SJSA1 (cell line): ENCODE measurements at regions not wholly inside any gene's neighbourhood (a gene's known extent, or its start where the extent isn't known, plus 50 kb on each side); places are given as distances from the start of the nearest gene placed in this dataset.
"Not testable (repeated sequence)": the region's sequence is repeated elsewhere in the genome, so short reads cannot be mapped to it uniquely, and the experiment has no call there.

Experiments used
- DNase-seq, 2 experiments: peaks; one replicate each; pipeline ENCODE4 v3.0.0-alpha.2; 2015 to 2020; ENCODE audit warnings: low spot score in 2 of 2, low read depth in 1 of 2
- H3K27ac ChIP-seq: fragments of 250-450 bp; sonication (Bioruptor Pico); 2 replicates; pipeline ENCODE4 v1.5.1; 2020; ENCODE audit warnings: mild to moderate bottlenecking, moderate library complexity
- H3K27me3 ChIP-seq: fragments of 250-450 bp; sonication (Bioruptor Pico); replicated peaks from 2 replicates; pipeline ENCODE4 v1.5.1; 2020; ENCODE audit warnings: mild to moderate bottlenecking, moderate library complexity
- H3K36me3 ChIP-seq: fragments of 250-450 bp; sonication (Bioruptor Pico); 2 replicates; pipeline ENCODE4 v1.5.1; 2020; ENCODE audit warnings: mild to moderate bottlenecking
- H3K4me1 ChIP-seq: fragments of 250-450 bp; sonication (Bioruptor Pico); replicated peaks from 2 replicates; pipeline ENCODE4 v1.6.1; 2021; ENCODE audit warnings: mild to moderate bottlenecking
- H3K4me3 ChIP-seq: fragments of 250-450 bp; sonication (Bioruptor Pico); 2 replicates; pipeline ENCODE4 v1.5.1; 2020; ENCODE audit warnings: mild to moderate bottlenecking
- H3K9me3 ChIP-seq: fragments of 250-450 bp; sonication (Bioruptor Pico); replicated peaks from 2 replicates; pipeline ENCODE4 v1.5.1; 2020; ENCODE audit warnings: mild to moderate bottlenecking

- not testable (repeated sequence) for H3K9me3 ChIP-seq, H3K36me3 ChIP-seq, DNase-seq, H3K27me3 ChIP-seq, H3K4me3 ChIP-seq, H3K27ac ChIP-seq, H3K4me1 ChIP-seq
Observed at GRCh38 chr18:14392604-14393003, 150.8 kb downstream of the POTEC start.

GRCh38 chr18:14384961-14385360 is 158.4 kb downstream of the POTEC start:
- not testable (repeated sequence) for H3K4me3 ChIP-seq, DNase-seq, H3K4me1 ChIP-seq, H3K27me3 ChIP-seq, H3K27ac ChIP-seq, H3K36me3 ChIP-seq, H3K9me3 ChIP-seq

- H3K4me1 ChIP-seq, H3K27ac ChIP-seq, DNase-seq, H3K9me3 ChIP-seq, H3K27me3 ChIP-seq, H3K36me3 ChIP-seq, H3K4me3 ChIP-seq: not testable (repeated sequence)
Observed at GRCh38 chr18:14382666-14383065, 160.7 kb downstream of the POTEC start.

- not testable (repeated sequence) for H3K27me3 ChIP-seq, H3K4me3 ChIP-seq, DNase-seq
Observed at GRCh38 chr18:14379489-14379888, 163.9 kb downstream of the POTEC start.

GRCh38 chr18:14378376-14378775 is 165.0 kb downstream of the POTEC start:
- not testable (repeated sequence) for H3K36me3 ChIP-seq, H3K27me3 ChIP-seq, DNase-seq, H3K27ac ChIP-seq, H3K4me1 ChIP-seq, H3K9me3 ChIP-seq, H3K4me3 ChIP-seq

More at GRCh38 chr18:14379489-14379888, 163.9 kb downstream of the POTEC start:
- H3K9me3 ChIP-seq, H3K36me3 ChIP-seq, H3K27ac ChIP-seq, H3K4me1 ChIP-seq: not testable (repeated sequence)

- not testable (repeated sequence) for H3K27ac ChIP-seq, H3K36me3 ChIP-seq, H3K9me3 ChIP-seq, DNase-seq, H3K4me1 ChIP-seq, H3K4me3 ChIP-seq, H3K27me3 ChIP-seq
Observed at GRCh38 chr18:14361346-14361745, 182.1 kb downstream of the POTEC start.

GRCh38 chr18:14357553-14358297 is 185.7 kb downstream of the POTEC start:
- H3K4me3 ChIP-seq, H3K9me3 ChIP-seq, DNase-seq, H3K27ac ChIP-seq, H3K27me3 ChIP-seq, H3K4me1 ChIP-seq, H3K36me3 ChIP-seq: not testable (repeated sequence)

- not testable (repeated sequence) for H3K4me3 ChIP-seq, H3K4me1 ChIP-seq, H3K27ac ChIP-seq, H3K9me3 ChIP-seq, H3K36me3 ChIP-seq, DNase-seq, H3K27me3 ChIP-seq
Observed at GRCh38 chr18:14342170-14342569, 201.2 kb downstream of the POTEC start.

- H3K27ac ChIP-seq, H3K4me3 ChIP-seq, H3K27me3 ChIP-seq, H3K9me3 ChIP-seq, H3K4me1 ChIP-seq, H3K36me3 ChIP-seq, DNase-seq: not testable (repeated sequence)
Observed at GRCh38 chr18:14336017-14336416, 203.8 kb upstream of the ZNF519 start.

GRCh38 chr18:14321217-14321616 is 189.0 kb upstream of the ZNF519 start:
- DNase-seq, H3K36me3 ChIP-seq, H3K9me3 ChIP-seq, H3K4me1 ChIP-seq, H3K27ac ChIP-seq, H3K27me3 ChIP-seq, H3K4me3 ChIP-seq: not testable (repeated sequence)

- not testable (repeated sequence) for H3K9me3 ChIP-seq, H3K27ac ChIP-seq, H3K4me1 ChIP-seq, H3K36me3 ChIP-seq, H3K4me3 ChIP-seq, H3K27me3 ChIP-seq, DNase-seq
Observed at GRCh38 chr18:14301255-14301654, 169.0 kb upstream of the ZNF519 start.

- not testable (repeated sequence) for H3K27ac ChIP-seq, DNase-seq, H3K9me3 ChIP-seq, H3K4me3 ChIP-seq, H3K4me1 ChIP-seq, H3K36me3 ChIP-seq, H3K27me3 ChIP-seq
Observed at GRCh38 chr18:14295081-14295480, 162.8 kb upstream of the ZNF519 start.

GRCh38 chr18:14285053-14285452 is 152.8 kb upstream of the ZNF519 start:
- Histone ChIP-seq H3K27me3 (no peaks in the 10 kb centered on the region), H3K4me3 (no peak overlapping the region), H3K9me3 (no peaks in the 10 kb centered on the region), H3K27ac (no peak overlapping the region), H3K36me3 (no peaks in the 10 kb centered on the region), H3K4me1 (no peaks in the 10 kb centered on the region)
- no peak for DNase-seq

GRCh38 chr18:14275391-14275790 is 143.2 kb upstream of the ZNF519 start:
- H3K27ac ChIP-seq, H3K27me3 ChIP-seq, DNase-seq, H3K36me3 ChIP-seq, H3K9me3 ChIP-seq, H3K4me3 ChIP-seq, H3K4me1 ChIP-seq: not testable (repeated sequence)
